Stimulated activated CD4-positive, alpha-beta T cell treated with anti-CD3 and anti-CD28 coated beads, Interleukin-1b, Interleukin-23, amount 100 ng/mL, for 1 hour (primary cell): ENCODE measurements at regions not wholly inside any gene's neighbourhood (a gene's known extent, or its start where the extent isn't known, plus 50 kb on each side); places are given as distances from the start of the nearest gene placed in this dataset.

ENCODE experiments used
- DNase-seq, 2 donors: peaks; one replicate each; pipeline ENCODE4 v3.0.0-alpha.2; 2020; ENCODE audit warnings: low read depth in 2 of 2

DNA sequence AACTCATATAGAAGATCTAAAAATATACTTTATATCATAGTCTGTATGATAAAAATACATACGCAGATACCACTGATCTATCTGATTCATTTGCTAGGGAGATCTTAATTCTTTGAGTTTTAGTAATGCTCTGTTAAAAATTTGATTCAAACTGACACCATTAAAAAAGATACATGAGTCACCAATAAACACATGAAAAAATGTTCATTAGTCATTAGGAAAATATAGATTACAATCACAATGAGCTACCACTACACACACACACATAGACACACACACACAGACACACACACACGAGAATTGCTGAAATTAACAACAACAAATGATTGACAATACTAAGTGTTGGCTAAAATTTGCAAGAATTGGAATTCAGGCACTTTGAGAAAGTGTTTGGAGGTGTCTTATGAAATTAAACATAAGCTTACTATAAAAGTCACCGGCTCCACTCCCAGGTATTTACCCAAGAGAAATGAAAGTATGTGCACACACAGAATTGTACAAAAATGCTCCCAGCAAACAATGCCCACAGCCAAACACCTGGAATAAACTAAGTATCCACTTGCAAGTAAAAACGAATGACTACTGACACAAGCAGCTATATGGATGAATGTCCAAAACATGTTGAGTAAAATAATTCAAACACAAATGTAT, 117.7 kb upstream of the GGTLC1 start:
- no peak for DNase-seq

DNA sequence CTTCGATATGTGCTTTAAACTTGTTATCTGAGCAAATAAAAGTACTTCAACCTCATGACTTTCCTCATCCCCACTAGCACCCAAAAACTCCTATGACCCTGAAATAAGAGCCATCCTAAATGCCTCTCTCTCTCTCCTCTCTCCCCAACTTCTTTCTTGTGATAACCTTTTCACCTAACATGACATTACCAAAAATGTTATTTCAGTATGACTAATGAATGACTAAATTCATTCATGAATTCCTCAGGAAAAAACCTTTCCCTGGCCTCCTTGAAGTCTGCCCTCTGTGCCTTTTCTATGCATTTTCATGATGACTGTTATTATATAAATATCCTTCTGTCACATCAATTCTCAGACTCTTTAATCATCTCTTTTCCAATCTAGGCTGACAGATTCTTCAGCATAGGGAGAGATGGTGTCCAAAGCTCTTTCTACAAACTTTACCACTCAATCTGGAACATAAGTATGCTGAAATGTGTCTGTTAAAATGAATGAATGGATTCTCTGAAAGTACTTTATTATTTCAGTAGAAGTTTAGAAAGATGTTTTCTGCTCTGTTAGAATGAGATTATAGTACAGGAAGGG, 114.3 kb upstream of the GGTLC1 start:
- DNase-seq, result no peak

DNA sequence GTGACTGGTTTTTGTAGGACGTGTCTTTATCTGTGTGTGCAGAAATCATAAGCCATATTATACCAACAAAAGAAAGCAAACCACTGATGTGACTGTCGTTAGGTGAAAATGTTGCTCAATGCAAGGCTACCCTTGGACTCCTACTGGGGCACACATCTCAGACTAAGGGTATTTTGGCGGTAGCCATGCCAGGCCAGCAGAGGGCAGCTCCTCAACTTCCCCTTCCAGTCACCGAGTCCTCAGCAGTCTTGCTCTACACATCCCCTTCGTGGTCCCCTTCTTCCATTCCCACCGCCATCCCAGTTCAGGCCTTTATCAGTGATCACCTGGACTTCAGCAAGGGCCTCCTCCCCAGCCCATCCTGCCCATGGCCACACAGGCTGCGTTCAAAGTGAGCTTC, 113.7 kb upstream of the GGTLC1 start:
- no peak for DNase-seq

- peak; percentile 10 to 18 for DNase-seq
Measured at GRCh38 chr20:24100370-24101011, 111.9 kb upstream of the GGTLC1 start.

DNA sequence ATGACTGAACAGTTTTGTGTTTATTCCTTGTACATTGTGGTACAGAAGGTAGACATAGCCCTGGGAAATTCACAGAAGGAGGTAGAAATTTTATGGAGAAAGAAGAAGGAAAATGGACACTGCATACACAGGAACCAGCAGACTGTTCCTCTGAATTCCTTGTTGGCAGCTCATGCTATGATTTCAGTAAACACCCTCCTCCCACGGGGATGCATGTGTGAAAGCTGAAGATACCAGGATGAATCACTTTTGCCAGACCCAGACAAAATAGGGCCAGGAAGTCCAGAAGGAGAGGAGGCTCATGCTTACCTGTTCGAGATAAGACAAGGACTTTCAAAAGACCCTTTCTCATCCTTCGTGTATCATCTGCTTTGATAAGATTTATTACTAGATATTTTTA, 110.3 kb upstream of the GGTLC1 start:
- no peak for DNase-seq

DNA sequence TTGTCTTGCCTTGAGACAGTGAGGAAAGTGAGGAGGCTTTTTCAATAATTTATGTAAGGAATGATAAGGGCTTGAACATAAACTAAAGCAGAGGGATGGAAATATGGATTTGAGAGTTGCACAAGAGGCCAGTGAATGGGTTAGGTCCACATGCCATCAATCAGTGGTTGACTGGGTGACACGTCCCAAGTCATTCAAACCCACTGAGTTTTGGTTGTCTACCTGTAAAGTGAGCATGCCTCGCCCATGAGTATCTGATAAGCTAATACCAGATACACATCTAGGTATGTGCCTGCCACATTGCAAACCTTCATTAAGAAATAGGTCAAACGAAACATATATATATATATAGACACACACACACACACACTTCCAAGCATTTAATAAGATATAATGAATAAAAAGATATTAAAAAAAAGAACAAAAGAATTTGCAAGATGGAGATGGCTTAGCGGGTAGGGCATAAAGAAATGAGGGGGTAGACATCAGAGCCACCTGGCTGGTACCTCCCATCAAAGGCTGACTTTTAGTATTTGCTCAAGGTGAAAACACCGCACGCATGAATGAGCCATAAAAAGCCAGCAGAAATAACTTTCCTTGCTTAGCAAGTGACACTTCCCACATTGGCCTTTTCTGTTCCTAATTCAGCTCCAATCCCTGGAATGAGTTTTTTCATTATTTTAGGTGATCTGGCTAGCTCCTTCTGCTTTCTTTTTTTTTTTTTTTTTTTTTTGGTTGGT, 109.1 kb upstream of the GGTLC1 start:
- DNase-seq, result no peak

- DNase-seq, result no peak
Measured at GRCh38 chr20:24096864-24097450, 108.4 kb upstream of the GGTLC1 start.

DNA sequence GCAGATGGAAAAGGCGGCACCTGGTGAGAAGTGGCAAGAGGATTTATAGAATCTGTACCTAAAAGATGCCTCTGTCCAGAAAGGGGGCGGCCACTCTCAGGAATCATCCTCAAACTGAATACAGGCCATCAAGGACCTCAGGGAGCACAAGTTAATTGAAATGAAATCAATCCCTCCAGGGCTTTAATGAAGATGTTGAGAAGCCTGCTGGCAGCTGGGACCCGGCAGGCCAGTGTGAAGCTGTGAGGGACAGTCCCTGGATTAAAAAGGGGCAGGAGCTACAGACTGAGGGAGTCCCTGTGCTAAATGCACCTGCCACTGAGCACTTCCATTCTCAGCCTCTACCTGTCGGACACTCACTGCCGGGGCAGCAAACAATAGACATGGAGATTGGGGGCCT, 107.7 kb upstream of the GGTLC1 start:
- no peak for DNase-seq

GRCh38 chr20:24095756-24096155, 107.2 kb upstream of the GGTLC1 start:
- DNase-seq, result no peak

DNA sequence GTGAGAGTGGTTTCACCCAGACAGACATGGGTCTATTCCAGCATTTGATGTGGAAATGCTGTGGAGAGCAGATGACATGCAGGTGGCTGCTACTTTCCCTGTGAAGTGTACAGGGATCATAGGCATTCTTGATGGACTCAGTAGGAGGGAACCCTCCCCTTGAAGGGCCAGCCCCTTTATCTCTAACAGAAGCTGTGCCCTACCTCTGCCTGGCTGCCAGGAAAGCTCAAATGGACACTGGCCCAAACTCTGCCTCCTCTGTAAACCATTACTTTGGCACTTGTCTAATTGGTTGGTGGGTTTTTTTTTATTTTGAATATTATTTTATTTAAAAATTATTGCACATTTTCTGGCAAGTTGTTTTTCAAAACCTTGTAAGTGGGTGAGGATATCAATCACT, 106.7 kb upstream of the GGTLC1 start:
- DNase-seq, result no peak

DNA sequence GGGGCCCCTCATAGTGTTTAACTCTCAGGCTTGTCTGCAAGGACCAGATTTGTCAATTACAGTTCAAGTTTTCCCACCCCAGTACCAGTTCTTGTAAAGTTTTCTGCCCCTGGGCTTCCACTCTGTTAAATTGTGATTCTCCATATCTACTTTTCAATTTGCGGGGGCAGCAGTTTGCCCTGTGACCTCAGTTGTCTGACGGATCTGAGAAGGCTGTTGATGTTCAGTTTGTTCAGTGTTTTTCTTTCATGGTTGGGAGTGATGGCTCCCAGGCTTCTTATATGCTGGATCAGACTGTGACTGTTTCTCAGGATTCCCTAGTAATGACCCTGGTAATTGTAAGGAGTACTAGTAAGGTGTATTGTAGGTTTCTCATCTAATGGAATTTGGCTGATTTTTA, 101.0 kb upstream of the GGTLC1 start:
- no peak for DNase-seq

DNA sequence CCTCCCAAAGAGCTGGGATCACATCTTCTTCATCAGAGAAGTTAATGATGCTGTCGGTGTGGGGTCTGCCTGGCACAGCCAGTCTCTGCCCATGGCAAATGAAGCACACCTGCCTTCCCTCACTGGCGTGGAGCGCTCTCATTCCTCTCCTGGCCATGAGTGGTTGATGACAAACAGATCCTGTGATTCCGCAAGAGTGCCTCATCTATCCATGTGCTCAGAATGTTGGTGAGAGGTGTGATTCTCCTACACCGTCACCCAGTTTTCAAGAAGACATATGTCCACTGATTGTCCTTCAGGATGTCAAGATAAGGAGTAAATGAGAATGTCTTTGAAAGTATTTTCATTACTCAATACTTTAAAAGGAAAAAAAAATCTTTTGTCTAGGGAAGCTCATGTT, 97.5 kb upstream of the GGTLC1 start:
- no peak for DNase-seq

- DNase-seq, result no peak
Measured at GRCh38 chr20:24084281-24084680, 95.7 kb upstream of the GGTLC1 start.

GRCh38 chr20:24081077-24081476, 92.5 kb upstream of the GGTLC1 start:
- DNase-seq, result no peak

DNA sequence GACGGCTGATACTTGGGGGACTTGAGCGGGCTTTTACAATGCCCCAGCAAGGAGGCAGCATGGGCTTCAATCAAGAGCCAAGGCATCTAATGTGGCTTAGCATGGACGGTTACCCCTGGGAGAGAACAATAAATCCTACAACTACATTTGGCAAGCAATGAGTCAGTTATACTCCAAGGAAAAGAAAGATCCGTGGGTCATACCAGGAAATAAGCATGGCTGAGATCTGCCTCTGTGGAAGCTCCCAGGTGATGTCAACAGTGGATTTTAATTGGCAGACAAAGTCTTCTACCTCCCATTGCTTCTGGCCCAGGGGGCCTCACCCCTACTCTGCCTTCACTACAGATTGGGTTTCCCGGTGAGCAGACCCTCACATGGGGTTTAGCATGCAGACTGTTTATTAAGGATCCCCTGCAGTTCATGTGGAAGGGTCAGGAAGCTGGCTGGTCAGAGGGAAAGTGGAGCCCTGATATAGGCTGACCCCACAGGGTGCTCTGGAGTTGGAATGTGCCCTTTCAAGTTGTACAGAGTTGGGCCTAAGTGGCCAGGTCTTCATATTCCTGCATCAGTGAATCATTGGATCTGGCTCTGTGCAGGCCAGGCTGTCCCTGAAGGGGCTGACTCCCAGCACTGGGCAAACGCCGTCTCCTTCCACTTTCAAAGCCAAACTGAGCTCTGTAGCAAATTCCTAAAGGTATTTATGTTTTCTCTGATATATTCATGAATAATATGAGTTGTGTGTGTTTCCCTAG, 91.3 kb upstream of the GGTLC1 start:
- DNase-seq, result no peak

DNA sequence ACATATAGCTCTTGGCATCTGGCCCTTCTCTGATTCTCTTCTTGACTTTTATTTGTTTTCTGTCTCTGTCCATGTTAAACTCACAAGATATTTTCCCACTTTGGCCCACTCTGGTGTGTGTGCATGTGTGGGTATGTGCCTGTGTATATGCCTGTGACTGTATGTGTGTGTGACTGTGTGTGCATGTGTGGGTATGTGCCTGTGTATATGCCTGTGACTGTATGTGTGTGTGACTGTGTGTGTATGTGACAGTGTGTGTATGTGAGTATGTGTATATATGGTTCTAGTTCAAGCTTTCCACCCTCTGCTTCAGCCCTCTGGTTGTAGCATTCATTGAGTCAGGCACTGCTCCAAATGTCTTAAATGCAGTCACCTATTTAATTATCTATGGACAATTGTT, 88.6 kb upstream of the GGTLC1 start:
- DNase-seq, result no peak

DNA sequence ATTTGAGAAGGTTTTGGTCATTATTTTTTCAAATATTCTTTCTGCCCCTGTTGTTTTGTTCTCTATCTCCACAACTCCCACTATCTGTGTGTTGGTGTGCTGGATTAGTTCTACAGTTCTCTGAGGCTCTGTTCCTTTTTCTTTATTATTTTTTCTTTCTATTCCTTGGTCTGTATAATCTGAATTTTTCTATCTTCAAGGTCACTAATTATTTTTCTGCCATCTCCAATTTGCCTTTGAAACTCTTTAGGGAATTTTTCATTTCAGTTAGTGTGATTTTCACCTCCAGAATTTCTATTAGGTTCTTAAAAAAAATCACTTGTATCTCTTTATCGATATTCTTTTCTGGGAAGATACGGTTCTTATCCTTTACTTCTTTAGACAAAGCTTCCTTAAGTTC, 82.1 kb upstream of the GGTLC1 start:
- no peak for DNase-seq

- DNase-seq, result no peak
Measured at GRCh38 chr20:24066076-24066700, 77.6 kb upstream of the GGTLC1 start.

GRCh38 chr20:24064915-24065314, 76.3 kb upstream of the GGTLC1 start:
- DNase-seq, result no peak

DNA sequence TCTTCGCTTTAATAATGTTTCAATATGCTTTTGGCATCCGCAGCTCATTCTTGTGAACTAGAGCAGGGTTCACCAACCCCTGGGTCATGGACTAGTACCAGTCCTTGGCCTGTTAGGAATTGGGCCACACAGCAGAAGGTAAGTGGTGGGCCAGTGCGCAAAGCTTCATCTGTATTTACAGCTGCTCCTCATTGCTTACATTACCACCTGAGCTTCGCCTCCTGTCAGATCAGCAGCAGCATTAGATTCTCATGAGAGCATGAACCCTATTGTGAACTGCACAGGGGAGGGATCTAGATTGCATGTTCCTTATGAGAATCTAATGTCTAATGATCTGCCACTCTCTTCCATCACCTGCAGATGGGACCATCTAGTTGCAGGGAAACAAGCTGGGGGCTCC, 75.5 kb upstream of the GGTLC1 start:
- no peak for DNase-seq

DNA sequence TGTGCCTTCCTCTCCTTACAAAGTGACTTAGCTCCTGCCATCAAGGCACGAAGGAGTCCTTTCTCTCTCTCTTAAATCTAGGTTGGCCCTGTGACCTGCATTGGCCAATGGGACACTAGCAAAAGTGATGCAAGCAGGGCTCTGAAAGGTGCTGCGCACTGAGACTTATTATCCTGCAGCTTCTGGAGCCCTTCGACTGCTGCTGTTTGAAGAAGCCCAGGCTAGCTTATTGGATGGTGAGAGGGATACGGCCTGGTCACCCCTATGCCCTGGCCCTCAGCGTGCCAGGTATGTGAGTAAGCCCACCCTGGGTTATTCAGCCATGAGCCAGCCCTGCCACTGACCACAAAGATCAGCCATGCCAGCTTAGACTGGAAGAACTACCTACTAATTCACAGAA, 74.5 kb upstream of the GGTLC1 start:
- DNase-seq, result no peak
